ENCODE measurements at regions not wholly inside any gene's neighbourhood (a gene's known extent, or its start where the extent isn't known, plus 50 kb on each side); places are given as distances from the start of the nearest gene placed in this dataset.

- H3K9me3 Mint-ChIP-seq = peaks cover 4 to 9% of the 10 kb centered on the region in 2 experiments; a peak in 3 of 5 replicates
- peaks cover 5 to 10% (median 5%) of the 10 kb centered on the region in 3 experiments; a peak in 6 of 7 replicates for H3K36me3 Mint-ChIP-seq (ENCODE audit: insufficient read depth in 1 of 3, low read depth in 3 of 3)
- Histone ChIP-seq H3K79me1 (ENCODE audit: insufficient read depth, low read depth, low read length, poor library complexity, severe bottlenecking) (no peaks in the 10 kb centered on the region), H2BK12ac (ENCODE audit: insufficient read length, low read depth, low read length) (no peak overlapping the region), H2BK5ac (ENCODE audit: insufficient read length, low read length) (no peak overlapping the region), H3K9me3 (ENCODE audit: control insufficient read depth, low read depth, low read length) (no peaks in the 10 kb centered on the region), H4K8ac (replicated peaks; ENCODE audit: insufficient read length, low read depth, low read length) (no peak overlapping the region), H3K27me3 (ENCODE audit: insufficient read depth, low read length) (no peaks in the 10 kb centered on the region), H2BK20ac (ENCODE audit: low read depth, low read length, poor library complexity, severe bottlenecking) (no peak overlapping the region), H3K79me2 (ENCODE audit: insufficient read depth, low read length) (no peaks in the 10 kb centered on the region), H2AFZ (ENCODE audit: low read length) (no peak overlapping the region), H3K23me2 (ENCODE audit: insufficient read length, low read depth, low read length, poor library complexity, severe bottlenecking) (no peaks in the 10 kb centered on the region), H4K91ac (ENCODE audit: insufficient read length, low read depth, low read length) (no peak overlapping the region), H2AK5ac (ENCODE audit: insufficient read length, low read length) (no peak overlapping the region), H3K9ac (ENCODE audit: extremely low read depth, insufficient read length, low read length) (no peak overlapping the region), H4K5ac (ENCODE audit: insufficient read length, low read depth, low read length) (no peak overlapping the region), H2BK120ac (ENCODE audit: low read depth, low read length, poor library complexity, severe bottlenecking) (no peak overlapping the region), H3K27ac (ENCODE audit: insufficient read length, low read depth, low read length) (no peak overlapping the region), H3K23ac (ENCODE audit: insufficient read length, low read depth, low read length) (no peak overlapping the region), H3K4me2 (ENCODE audit: insufficient read depth, insufficient read length, low read length) (no peak overlapping the region), H3K4ac (ENCODE audit: low read depth, low read length) (no peak overlapping the region), H3K18ac (ENCODE audit: insufficient read length, low read depth, low read length) (no peak overlapping the region), H3K14ac (ENCODE audit: insufficient read depth, low read length) (no peak overlapping the region), H3K56ac (ENCODE audit: insufficient read length, low read depth, low read length) (no peak overlapping the region), H3T11ph (ENCODE audit: low read length) (no peak overlapping the region), H2BK15ac (ENCODE audit: low read depth, low read length) (no peak overlapping the region), H3K4me1 (ENCODE audit: insufficient read depth, low read length) (no peaks in the 10 kb centered on the region), H4K20me1 (ENCODE audit: control insufficient read depth, insufficient read depth, insufficient read length) (no peaks in the 10 kb centered on the region)
- TF ChIP-seq, protein P1, sequence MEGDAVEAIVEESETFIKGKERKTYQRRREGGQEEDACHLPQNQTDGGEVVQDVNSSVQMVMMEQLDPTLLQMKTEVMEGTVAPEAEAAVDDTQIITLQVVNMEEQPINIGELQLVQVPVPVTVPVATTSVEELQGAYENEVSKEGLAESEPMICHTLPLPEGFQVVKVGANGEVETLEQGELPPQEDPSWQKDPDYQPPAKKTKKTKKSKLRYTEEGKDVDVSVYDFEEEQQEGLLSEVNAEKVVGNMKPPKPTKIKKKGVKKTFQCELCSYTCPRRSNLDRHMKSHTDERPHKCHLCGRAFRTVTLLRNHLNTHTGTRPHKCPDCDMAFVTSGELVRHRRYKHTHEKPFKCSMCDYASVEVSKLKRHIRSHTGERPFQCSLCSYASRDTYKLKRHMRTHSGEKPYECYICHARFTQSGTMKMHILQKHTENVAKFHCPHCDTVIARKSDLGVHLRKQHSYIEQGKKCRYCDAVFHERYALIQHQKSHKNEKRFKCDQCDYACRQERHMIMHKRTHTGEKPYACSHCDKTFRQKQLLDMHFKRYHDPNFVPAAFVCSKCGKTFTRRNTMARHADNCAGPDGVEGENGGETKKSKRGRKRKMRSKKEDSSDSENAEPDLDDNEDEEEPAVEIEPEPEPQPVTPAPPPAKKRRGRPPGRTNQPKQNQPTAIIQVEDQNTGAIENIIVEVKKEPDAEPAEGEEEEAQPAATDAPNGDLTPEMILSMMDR (conservative IDR thresholded peaks at IDR 0.05) = no peak
- no peaks in the 10 kb centered on the region for H3K27me3 Mint-ChIP-seq (ENCODE audit: low read depth)
- no peaks in the 10 kb centered on the region for H3K4me1 Mint-ChIP-seq
- no peak overlapping the region for H3K27ac Mint-ChIP-seq
- no peak for DNase-seq
- H3K4me3 Mint-ChIP-seq = no peak overlapping the region
- WGBS (ENCODE audit: extremely low coverage, insufficient read length, low lambda C conversion rate) = no CpG with 5 or more reads among the region's 1 CpG
Measured at GRCh38 chr21:29462479-29462878, 163.8 kb downstream of the BACH1 start.
